ENCODE measurements at regions not wholly inside any gene's neighbourhood (a gene's known extent, or its start where the extent isn't known, plus 50 kb on each side); places are given as distances from the start of the nearest gene placed in this dataset.

GRCh38 chr1:228900099-228900885, 165.0 kb downstream of the RHOU start:
- ATAC-seq (replicated peaks; ENCODE audit: extremely low read depth, poor library complexity, severe bottlenecking) = no peak
- DNase-seq (ENCODE audit: low spot score in 2 of 2) = no peak
- no peaks in the 10 kb centered on the region for H3K36me3 Mint-ChIP-seq (ENCODE audit: insufficient read depth)
- no peaks in the 10 kb centered on the region for H3K27me3 Mint-ChIP-seq
- H3K9me3 Mint-ChIP-seq = no peaks in the 10 kb centered on the region
- no peaks in the 10 kb centered on the region for H3K4me1 Mint-ChIP-seq
- H3K27ac Mint-ChIP-seq (ENCODE audit: low read depth) = no peak overlapping the region
- no peak overlapping the region for H3K4me3 Mint-ChIP-seq

- DNase-seq (ENCODE audit: low spot score in 2 of 2) (no peak), ATAC-seq (replicated peaks; ENCODE audit: extremely low read depth, poor library complexity, severe bottlenecking) (no peak)
- Mint-ChIP-seq H3K4me1 (no peaks in the 10 kb centered on the region), H3K9me3 (no peaks in the 10 kb centered on the region), H3K27me3 (no peaks in the 10 kb centered on the region), H3K36me3 (ENCODE audit: insufficient read depth) (no peaks in the 10 kb centered on the region), H3K4me3 (no peak overlapping the region), H3K27ac (ENCODE audit: low read depth) (no peak overlapping the region)
Observed at GRCh38 chr1:228900886-228901392, 165.7 kb downstream of the RHOU start.

GRCh38 chr1:228901936-228902681, 166.8 kb downstream of the RHOU start:
- Mint-ChIP-seq H3K36me3 (ENCODE audit: insufficient read depth) (no peaks in the 10 kb centered on the region), H3K4me1 (no peaks in the 10 kb centered on the region), H3K27me3 (no peaks in the 10 kb centered on the region), H3K27ac (ENCODE audit: low read depth) (no peak overlapping the region), H3K4me3 (no peak overlapping the region), H3K9me3 (no peaks in the 10 kb centered on the region)
- ATAC-seq (replicated peaks; ENCODE audit: extremely low read depth, poor library complexity, severe bottlenecking) (no peak), DNase-seq (ENCODE audit: low spot score in 2 of 2) (no peak)

DNA sequence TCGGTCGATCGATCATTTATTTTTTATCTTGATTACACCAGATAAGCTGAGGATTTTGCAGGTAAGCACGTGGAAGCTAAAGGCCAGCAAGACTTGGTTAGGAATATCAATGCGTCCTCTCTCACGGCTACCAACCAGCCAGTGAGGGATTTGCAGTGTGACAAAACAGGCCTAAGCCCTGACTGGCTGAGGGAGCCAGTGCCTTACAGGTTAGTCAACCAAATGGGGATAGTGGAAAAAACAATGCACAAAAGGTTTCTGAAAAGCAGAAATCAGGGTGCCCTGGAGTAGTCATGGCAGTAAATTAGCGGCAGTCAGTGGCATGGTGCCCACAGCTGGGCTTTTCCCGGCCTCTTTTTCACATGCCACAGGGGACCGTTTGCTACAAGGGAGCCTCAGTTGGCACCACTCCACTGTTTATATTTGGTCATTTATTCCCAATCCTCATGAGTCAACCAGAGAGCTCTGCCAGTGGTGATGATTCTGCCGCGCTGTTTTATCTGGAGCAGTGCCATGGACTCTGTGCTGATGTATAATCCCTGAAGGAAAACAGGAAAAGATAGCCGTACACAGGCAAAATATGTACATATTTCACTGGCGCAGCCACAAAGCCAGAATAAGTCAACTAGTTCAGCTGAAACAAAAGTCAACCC, 167.6 kb downstream of the RHOU start:
- Mint-ChIP-seq H3K4me3 (no peak overlapping the region), H3K27me3 (no peaks in the 10 kb centered on the region), H3K4me1 (no peaks in the 10 kb centered on the region), H3K27ac (ENCODE audit: low read depth) (no peak overlapping the region), H3K36me3 (ENCODE audit: insufficient read depth) (no peaks in the 10 kb centered on the region), H3K9me3 (no peaks in the 10 kb centered on the region)
- no peak for ATAC-seq (replicated peaks; ENCODE audit: extremely low read depth, poor library complexity, severe bottlenecking)
- no peak for DNase-seq (ENCODE audit: low spot score in 2 of 2)

DNA sequence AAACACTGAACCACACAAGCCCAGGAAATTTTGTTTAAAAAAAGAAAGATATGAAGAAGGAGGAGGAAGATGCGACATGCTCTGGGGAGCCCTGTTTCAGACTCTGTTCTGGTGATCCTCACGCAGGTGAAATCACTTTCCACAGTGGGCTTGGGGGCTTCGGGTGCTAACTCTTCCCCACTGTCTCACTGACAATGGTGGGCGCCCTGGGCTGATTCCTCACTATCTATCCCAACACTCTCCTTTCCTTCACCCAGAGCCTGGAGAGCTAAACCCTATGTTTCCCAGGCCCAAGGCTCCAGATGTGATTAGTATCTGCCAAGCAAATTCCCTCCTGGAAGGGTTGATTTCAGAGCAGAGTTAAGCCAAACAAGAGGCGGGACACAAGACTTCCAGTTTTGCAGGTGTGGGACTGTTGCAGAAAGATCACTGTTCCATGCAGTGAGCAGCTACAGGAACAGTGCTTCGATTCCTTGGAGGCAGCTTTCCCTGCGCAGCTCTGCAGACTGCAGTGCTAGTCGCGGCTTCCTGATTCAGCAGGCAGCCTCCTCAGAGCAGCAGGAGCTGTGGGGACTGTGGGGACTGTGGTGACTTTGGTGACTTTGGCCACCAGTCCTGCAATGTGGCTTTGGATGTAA, 168.3 kb downstream of the RHOU start:
- Mint-ChIP-seq H3K4me1 (no peaks in the 10 kb centered on the region), H3K36me3 (ENCODE audit: insufficient read depth) (no peaks in the 10 kb centered on the region), H3K27ac (ENCODE audit: low read depth) (no peak overlapping the region), H3K4me3 (no peak overlapping the region), H3K9me3 (no peaks in the 10 kb centered on the region), H3K27me3 (no peaks in the 10 kb centered on the region)
- no peak for ATAC-seq (replicated peaks; ENCODE audit: extremely low read depth, poor library complexity, severe bottlenecking)
- no peak for DNase-seq (ENCODE audit: low spot score in 2 of 2)

- Mint-ChIP-seq H3K27ac (ENCODE audit: low read depth) (no peak overlapping the region), H3K36me3 (ENCODE audit: insufficient read depth) (no peaks in the 10 kb centered on the region)
Observed at GRCh38 chr1:228904222-228904621, 168.9 kb downstream of the RHOU start.

DNA sequence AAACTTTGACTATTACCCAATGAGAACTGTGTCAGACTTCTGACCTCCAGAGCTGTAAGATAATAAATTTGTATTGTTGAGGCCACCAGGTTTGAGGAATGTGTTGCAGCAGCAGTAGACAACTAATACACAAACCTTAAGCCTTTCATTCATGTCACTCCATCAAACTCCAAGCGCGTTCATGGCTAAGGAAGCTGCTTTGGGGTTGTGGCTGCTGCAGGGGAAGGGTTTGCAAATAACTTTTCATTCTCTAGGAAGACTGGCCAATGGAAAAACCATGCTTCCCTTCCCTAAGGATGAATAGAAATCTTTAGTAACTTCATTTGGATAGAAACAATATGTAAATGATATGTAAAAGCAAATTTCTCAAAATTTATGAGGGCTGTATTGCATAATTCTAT, 170.4 kb downstream of the RHOU start:
- Mint-ChIP-seq H3K27ac (ENCODE audit: low read depth) (no peak overlapping the region), H3K9me3 (no peaks in the 10 kb centered on the region), H3K4me3 (no peak overlapping the region), H3K27me3 (no peaks in the 10 kb centered on the region), H3K4me1 (no peaks in the 10 kb centered on the region), H3K36me3 (ENCODE audit: insufficient read depth) (no peaks in the 10 kb centered on the region)
- ATAC-seq (replicated peaks; ENCODE audit: extremely low read depth, poor library complexity, severe bottlenecking) (no peak), DNase-seq (ENCODE audit: low spot score in 2 of 2) (no peak)

More at GRCh38 chr1:228904222-228904621, 168.9 kb downstream of the RHOU start:
- ATAC-seq (replicated peaks; ENCODE audit: extremely low read depth, poor library complexity, severe bottlenecking) (no peak), DNase-seq (ENCODE audit: low spot score in 2 of 2) (no peak)
- Mint-ChIP-seq H3K9me3 (no peaks in the 10 kb centered on the region), H3K27me3 (no peaks in the 10 kb centered on the region), H3K4me3 (no peak overlapping the region), H3K4me1 (no peaks in the 10 kb centered on the region)

- Mint-ChIP-seq H3K27ac (ENCODE audit: low read depth) (no peak overlapping the region), H3K4me3 (no peak overlapping the region), H3K27me3 (no peaks in the 10 kb centered on the region), H3K36me3 (ENCODE audit: insufficient read depth) (no peaks in the 10 kb centered on the region), H3K9me3 (no peaks in the 10 kb centered on the region), H3K4me1 (no peaks in the 10 kb centered on the region)
- DNase-seq (ENCODE audit: low spot score in 2 of 2) = no peak
- ATAC-seq (replicated peaks; ENCODE audit: extremely low read depth, poor library complexity, severe bottlenecking) = no peak
Observed at GRCh38 chr1:228906223-228906860, 171.1 kb downstream of the RHOU start.

GRCh38 chr1:228911225-228912210, 176.2 kb downstream of the RHOU start:
- Mint-ChIP-seq H3K9me3 (no peaks in the 10 kb centered on the region), H3K4me1 (no peaks in the 10 kb centered on the region), H3K27ac (ENCODE audit: low read depth) (no peak overlapping the region), H3K36me3 (ENCODE audit: insufficient read depth) (no peaks in the 10 kb centered on the region), H3K27me3 (no peaks in the 10 kb centered on the region), H3K4me3 (no peak overlapping the region)
- DNase-seq (ENCODE audit: low spot score in 2 of 2) = no peak
- no peak for ATAC-seq (replicated peaks; ENCODE audit: extremely low read depth, poor library complexity, severe bottlenecking)

DNA sequence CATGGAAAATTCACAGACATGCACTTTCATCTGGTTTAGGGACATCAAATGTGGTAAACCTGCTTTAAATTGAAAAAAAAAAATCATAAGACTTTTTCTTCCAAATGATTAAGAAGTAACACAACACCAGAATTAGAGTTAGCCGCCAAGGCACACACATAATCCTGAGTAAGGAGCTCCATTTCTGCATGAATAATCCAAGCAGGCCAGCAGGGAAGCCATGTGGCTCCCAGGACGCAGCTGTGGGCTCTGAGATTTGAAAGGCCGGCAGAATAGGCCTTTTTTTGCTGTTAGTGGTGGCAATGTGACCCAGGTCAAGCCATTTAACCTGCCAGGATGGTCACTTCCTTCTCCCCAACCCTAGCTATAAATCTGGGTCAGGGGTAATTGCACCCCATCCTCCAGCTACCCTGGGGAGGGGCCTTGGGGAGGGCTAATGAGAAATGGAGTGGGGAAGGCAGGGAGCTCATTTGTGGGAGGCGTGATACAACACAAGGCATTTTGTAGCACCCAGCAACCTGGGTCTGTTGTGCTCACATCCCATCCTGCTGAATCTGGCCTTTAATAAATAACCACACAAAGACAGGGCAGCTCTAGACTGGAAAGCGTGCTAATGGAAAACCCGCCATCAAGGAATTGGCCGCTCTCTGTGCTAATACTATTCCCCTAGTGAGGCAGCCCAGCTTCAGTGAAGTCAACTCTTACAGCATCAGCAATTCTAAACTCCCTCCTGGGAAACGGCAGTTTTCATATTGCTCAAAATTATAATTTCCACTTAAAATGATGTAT, 178.5 kb downstream of the RHOU start:
- ATAC-seq (replicated peaks; ENCODE audit: extremely low read depth, poor library complexity, severe bottlenecking) (no peak), DNase-seq (ENCODE audit: low spot score in 2 of 2) (no peak)
- Mint-ChIP-seq H3K4me1 (no peaks in the 10 kb centered on the region), H3K4me3 (no peak overlapping the region), H3K27me3 (no peaks in the 10 kb centered on the region), H3K9me3 (no peaks in the 10 kb centered on the region), H3K36me3 (ENCODE audit: insufficient read depth) (no peaks in the 10 kb centered on the region), H3K27ac (ENCODE audit: low read depth) (no peak overlapping the region)

DNA sequence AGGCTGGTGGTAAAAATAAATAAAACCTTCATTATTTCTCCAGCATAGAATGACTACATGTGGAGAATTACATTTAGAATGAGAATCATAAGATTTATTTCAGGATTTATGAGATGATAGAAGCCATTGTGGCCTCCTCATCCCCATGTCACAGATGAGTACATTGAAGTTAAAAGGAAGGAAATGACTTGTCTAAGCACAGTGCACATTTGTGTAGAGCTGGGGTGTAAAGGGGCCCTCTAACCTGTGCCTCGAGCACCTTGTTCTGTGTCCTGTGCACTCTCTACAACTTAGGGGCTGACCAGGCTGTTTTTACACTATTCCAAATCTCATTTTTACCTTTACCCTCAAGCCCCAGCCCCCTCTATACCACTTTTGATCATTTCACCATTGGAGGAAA, 179.4 kb downstream of the RHOU start:
- no peak for DNase-seq (ENCODE audit: low spot score in 2 of 2)
- Mint-ChIP-seq H3K27me3 (no peaks in the 10 kb centered on the region), H3K4me3 (no peak overlapping the region), H3K27ac (ENCODE audit: low read depth) (no peak overlapping the region), H3K4me1 (no peaks in the 10 kb centered on the region), H3K9me3 (no peaks in the 10 kb centered on the region), H3K36me3 (ENCODE audit: insufficient read depth) (no peaks in the 10 kb centered on the region)
- no peak for ATAC-seq (replicated peaks; ENCODE audit: extremely low read depth, poor library complexity, severe bottlenecking)

Measured in central memory CD8-positive, alpha-beta T cell (primary cell).